ENCODE measurements at regions not wholly inside any gene's neighbourhood (a gene's known extent, or its start where the extent isn't known, plus 50 kb on each side); places are given as distances from the start of the nearest gene placed in this dataset.

DNA sequence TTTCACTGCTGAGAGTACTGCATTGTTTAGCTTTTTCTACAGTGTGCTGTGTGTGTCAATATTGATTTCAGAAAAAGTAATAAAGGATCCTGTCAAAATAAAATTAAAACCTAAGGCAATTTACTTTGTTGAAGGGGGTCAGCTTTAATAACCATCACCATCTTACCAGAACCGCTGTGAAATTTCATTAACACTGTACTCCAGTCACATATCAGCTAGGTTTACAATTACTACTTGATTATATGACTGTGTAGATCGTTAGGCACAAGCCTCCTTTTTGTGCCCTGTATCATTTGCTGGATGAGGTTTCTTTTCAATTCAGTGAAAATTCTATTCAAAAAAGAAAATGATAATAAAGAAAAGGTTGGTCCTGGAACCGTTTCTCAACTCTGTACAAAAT is 917.2 kb downstream of the CENPC start:
- H3K27ac ChIP-seq: no peak overlapping the region
- no peak overlapping the region for H3K4me3 ChIP-seq
- H3K4me1 ChIP-seq: no peaks in the 10 kb centered on the region
- no peaks in the 10 kb centered on the region for H3K27me3 ChIP-seq
- intact Hi-C loops (cut with DNase I; ENCODE audit: low total_unique reads): no loop called here
- TF ChIP-seq CTCF (IDR thresholded peaks at IDR 0.05) (no peak), POLR2A (IDR thresholded peaks at IDR 0.05) (no peak)
- no peak for DNase-seq
- no peaks in the 10 kb centered on the region for H3K36me3 ChIP-seq
- H3K9me3 ChIP-seq: no peaks in the 10 kb centered on the region

DNA sequence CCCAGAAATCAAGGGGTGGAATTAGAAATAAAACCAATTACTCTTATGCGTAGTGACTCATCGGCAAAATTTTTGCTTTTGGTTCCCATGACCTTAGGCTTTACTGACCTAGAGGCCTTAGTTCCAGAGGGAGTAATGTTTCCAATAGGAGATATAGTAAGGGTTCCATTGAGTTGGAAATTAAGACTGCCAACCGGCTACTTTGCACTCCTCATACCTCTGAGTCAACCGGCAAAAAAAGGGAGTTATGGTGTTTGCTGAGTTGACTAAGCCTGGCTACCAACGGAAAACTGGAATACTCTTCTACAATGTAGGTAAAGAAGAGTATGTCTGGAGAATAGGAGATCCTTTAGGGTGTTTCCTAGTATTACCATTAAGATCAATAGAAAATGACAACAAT is 919.8 kb downstream of the CENPC start:
- H3K36me3 ChIP-seq: no peaks in the 10 kb centered on the region
- intact Hi-C loops (cut with DNase I; ENCODE audit: low total_unique reads): no loop called here
- DNase-seq: no peak
- TF ChIP-seq POLR2A (IDR thresholded peaks at IDR 0.05): no peak
- no peak for TF ChIP-seq CTCF (IDR thresholded peaks at IDR 0.05)
- no peaks in the 10 kb centered on the region for H3K4me1 ChIP-seq
- H3K4me3 ChIP-seq: no peak overlapping the region
- no peaks in the 10 kb centered on the region for H3K9me3 ChIP-seq
- no peak overlapping the region for H3K27ac ChIP-seq
- no peaks in the 10 kb centered on the region for H3K27me3 ChIP-seq

- Histone ChIP-seq H3K27me3 (no peaks in the 10 kb centered on the region), H3K27ac (no peak overlapping the region), H3K36me3 (no peaks in the 10 kb centered on the region), H3K9me3 (no peaks in the 10 kb centered on the region), H3K4me1 (no peaks in the 10 kb centered on the region), H3K4me3 (no peak overlapping the region)
- no peak for TF ChIP-seq POLR2A (IDR thresholded peaks at IDR 0.05)
- TF ChIP-seq CTCF (IDR thresholded peaks at IDR 0.05): no peak
- DNase-seq: no peak
- intact Hi-C loops (cut with DNase I; ENCODE audit: low total_unique reads): no loop called here
Measured at GRCh38 chr4:66613591-66613990, 931.7 kb downstream of the CENPC start.

DNA sequence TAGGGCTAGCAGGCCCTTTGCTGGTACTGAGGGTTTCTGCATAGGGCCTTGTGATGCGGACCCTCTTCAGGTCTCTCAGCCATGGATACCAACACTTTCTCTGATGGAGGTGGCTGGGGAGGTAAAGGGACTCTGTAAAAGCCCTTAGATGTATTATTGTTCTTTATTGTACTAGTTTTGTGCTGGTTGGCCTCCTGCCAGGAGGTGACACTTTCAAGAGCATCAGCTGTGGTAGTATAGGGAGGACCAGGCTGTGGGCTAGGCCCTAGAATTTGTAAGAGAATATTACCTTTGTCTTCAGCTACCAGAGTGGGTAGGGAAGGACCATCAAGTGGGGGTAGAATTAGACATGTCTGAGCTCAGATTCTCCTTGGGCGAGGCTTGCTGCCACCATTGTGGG is 936.3 kb downstream of the CENPC start:
- intact Hi-C loops (cut with DNase I; ENCODE audit: low total_unique reads): no loop called here
- Histone ChIP-seq H3K27ac (no peak overlapping the region), H3K36me3 (no peaks in the 10 kb centered on the region), H3K4me3 (no peak overlapping the region), H3K4me1 (no peaks in the 10 kb centered on the region), H3K27me3 (no peaks in the 10 kb centered on the region), H3K9me3 (no peaks in the 10 kb centered on the region)
- DNase-seq: no peak
- TF ChIP-seq POLR2A (IDR thresholded peaks at IDR 0.05) (no peak), CTCF (IDR thresholded peaks at IDR 0.05) (no peak)

DNA sequence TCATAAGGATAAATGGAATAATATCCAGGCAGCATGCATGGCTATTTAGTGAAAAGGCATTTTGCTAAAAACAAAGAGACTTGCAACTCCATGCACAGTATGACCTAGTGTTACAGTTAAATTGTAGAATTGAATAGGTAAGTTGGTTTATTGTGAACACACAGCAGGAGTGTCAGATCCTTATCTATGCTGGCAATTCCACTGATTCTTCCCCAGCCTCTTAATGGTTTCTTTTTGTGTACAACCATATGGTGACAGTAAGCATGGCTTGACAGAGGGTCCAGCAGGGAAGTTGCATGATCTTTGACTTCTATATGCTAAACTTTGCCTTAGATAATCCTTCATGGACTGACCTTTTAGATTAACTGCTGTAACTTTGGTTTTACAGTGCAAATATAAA is 936.6 kb upstream of the EPHA5 start:
- DNase-seq: no peak
- intact Hi-C loops (cut with DNase I; ENCODE audit: low total_unique reads): no loop called here
- no peaks in the 10 kb centered on the region for H3K27me3 ChIP-seq
- H3K9me3 ChIP-seq: no peaks in the 10 kb centered on the region
- TF ChIP-seq POLR2A (IDR thresholded peaks at IDR 0.05): no peak
- no peak for TF ChIP-seq CTCF (IDR thresholded peaks at IDR 0.05)
- no peak overlapping the region for H3K27ac ChIP-seq
- no peaks in the 10 kb centered on the region for H3K4me1 ChIP-seq
- H3K4me3 ChIP-seq: no peak overlapping the region
- no peaks in the 10 kb centered on the region for H3K36me3 ChIP-seq

Measured in uterus (tissue), 3 donors.